ENCODE measurements at regions not wholly inside any gene's neighbourhood (a gene's known extent, or its start where the extent isn't known, plus 50 kb on each side); places are given as distances from the start of the nearest gene placed in this dataset.

DNA sequence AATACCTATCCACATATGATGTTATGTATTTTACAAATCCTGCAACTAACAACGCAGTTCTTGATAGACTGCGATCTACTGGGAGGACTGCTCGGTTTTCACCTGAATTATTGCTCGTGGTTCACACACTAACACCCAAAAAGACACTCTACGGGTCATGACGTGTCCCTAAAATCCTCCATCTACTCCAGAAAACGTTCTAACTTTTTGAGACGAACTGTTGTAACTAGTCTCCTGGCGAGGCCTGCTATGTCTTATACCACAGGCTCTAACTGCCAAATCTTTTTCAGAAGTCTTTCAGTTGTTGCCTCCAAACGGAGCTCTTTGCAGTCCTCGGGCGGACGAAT lies 108.2 kb downstream of the KCNRG start:
- Mint-ChIP-seq H3K4me1 (ENCODE audit: low read depth) (peaks cover 36% of the 10 kb centered on the region), H3K4me3 (peak overlapping the region; percentile 90), H3K27ac (peak overlapping the region; percentile 91), H3K9me3 (ENCODE audit: low read depth) (no peaks in the 10 kb centered on the region), H3K36me3 (peaks cover 2% of the 10 kb centered on the region), H3K27me3 (peaks cover 8% of the 10 kb centered on the region)

DNA sequence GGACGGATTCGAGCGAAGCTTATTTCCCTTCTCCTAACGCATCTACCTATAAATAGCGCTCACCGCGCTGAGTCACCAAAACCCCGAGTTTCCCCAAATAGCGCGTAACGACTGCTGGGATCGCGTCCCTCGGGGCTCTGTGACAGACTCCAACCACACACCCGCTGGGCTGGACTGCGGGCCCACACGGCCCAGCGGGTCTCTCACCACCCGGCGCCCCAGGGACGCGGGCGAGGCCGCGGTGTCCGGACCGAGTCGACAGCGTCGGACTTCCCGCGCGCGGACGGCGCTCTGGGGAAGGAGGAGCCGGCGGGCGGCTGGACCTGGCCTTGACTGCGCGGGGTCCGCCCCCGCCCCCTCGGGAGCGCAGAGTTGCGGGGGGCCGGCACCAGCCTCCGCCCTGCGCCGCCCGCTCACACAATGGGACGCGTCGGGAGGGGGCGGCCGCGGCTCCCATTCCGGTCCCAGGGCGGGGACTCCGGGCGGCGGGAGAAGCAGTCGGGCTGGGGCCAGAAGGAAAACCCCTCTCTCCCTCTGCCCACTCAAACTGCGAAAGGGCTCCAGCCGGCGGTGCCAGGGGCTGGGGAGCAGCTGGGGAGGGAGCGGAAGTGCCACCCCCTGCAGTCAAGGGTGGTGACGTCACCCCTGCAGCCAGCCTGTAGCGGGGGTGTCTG lies 108.8 kb downstream of the KCNRG start:
- H3K9me3 Mint-ChIP-seq (ENCODE audit: low read depth): no peaks in the 10 kb centered on the region
- H3K27ac Mint-ChIP-seq: peak overlapping the region; percentile 91
- H3K4me3 Mint-ChIP-seq: peak overlapping the region; percentile 90
- peaks cover 41% of the 10 kb centered on the region for H3K4me1 Mint-ChIP-seq (ENCODE audit: low read depth)
- H3K27me3 Mint-ChIP-seq: peaks cover 9% of the 10 kb centered on the region
- peaks cover 2% of the 10 kb centered on the region for H3K36me3 Mint-ChIP-seq

DNA sequence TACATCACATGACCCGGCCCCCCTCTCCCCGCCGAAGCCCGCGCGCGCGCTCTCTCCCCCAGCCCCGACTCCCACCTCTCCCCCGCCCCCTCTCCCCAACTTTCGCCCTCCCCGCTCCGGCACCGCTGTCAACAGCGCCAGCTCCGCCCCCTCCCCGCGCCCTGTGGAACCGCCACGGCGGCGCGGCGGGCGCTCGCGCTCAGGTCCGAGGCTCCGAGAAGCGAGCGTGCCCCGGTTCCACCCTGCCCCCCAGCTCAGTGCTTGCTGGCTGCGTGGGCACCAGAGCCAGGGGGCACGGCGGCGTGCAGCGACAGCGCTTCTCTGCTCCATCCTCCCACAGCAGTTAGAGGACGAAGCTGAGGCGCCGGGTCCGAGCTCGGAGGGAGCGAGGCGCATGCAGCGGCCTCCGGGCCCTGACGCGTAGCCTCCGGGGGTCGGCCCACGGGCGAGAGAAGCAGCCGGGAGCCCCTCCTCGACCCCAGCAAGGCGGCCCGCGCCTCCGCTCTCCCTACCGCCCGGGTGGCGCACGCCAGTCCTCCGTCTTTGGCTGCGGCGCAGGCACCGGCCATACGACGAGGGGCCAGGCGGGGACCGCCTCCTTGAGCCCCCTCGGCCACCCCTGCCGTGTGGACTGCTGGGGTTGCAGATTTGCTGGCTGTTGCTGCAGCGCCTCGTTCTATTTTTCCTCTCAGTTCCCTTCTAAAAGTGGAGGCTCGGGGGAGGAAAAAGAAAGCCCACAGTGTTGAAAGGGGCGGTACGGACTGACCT lies 109.5 kb downstream of the KCNRG start:
- peak overlapping the region; percentile 78 for H3K4me3 Mint-ChIP-seq
- H3K4me1 Mint-ChIP-seq (ENCODE audit: low read depth): peaks cover 47% of the 10 kb centered on the region
- peaks cover 2% of the 10 kb centered on the region for H3K36me3 Mint-ChIP-seq
- H3K27ac Mint-ChIP-seq: peak overlapping the region; percentile 66
- peaks cover 15% of the 10 kb centered on the region for H3K27me3 Mint-ChIP-seq
- no peaks in the 10 kb centered on the region for H3K9me3 Mint-ChIP-seq (ENCODE audit: low read depth)

DNA sequence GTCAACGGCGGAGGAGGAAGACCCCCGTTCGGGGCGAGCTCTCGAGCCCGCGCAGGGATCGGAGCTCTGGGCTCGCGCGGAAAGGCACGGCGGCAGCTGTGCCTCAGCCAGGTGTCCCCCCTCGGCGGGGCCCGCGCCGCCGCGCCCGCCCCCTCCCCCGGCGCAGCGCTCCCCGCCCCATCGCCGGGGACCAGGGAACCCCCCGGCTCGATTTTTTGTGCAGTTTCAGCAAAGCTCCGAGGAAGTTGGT lies 110.0 kb downstream of the KCNRG start:
- Mint-ChIP-seq H3K4me3 (peak overlapping the region; percentile 78), H3K27ac (peak overlapping the region; percentile 50), H3K27me3 (peaks cover 15% of the 10 kb centered on the region), H3K9me3 (ENCODE audit: low read depth) (no peaks in the 10 kb centered on the region), H3K4me1 (ENCODE audit: low read depth) (peaks cover 47% of the 10 kb centered on the region), H3K36me3 (peaks cover 2% of the 10 kb centered on the region)

DNA sequence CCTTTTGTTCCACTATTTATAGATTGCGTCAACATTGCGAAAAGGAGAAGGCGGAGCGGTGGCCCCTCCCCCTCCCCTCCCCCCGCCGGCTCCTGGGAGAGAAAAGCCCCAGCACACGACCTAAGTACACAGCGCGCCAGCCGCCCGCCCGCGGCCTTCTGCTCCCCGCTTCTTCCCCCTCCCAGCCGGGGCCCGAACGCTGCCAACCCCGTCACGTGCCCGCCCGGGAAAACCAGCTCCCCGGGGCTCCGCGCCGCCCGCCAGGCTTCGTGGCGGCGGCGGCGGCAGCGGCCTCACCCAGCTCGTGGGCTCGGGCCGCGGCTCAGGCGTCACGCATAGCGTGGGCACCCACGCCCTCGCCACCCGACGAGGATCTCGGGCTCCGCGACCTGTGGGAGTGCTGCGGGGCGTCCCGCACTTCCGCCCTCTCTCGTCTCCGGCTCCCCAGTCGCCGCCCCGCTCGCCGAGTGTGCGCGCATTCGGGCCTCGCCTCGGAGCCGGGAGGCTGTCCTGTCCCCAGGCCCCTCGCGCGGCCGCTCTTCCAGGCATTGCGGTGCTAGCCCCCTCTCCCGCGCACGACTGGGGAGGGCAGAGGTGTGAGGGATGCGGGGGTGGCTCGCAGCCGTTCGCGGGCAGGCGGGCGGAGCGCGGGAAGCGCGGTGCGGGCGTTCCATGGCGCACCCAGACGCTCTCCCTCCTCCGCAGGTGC lies 110.5 kb downstream of the KCNRG start:
- Mint-ChIP-seq H3K4me3 (peak overlapping the region; percentile 87), H3K36me3 (peaks cover 2% of the 10 kb centered on the region), H3K9me3 (ENCODE audit: low read depth) (no peaks in the 10 kb centered on the region), H3K4me1 (ENCODE audit: low read depth) (peaks cover 49% of the 10 kb centered on the region), H3K27me3 (peaks cover 15% of the 10 kb centered on the region), H3K27ac (peak overlapping the region; percentile 56)

DNA sequence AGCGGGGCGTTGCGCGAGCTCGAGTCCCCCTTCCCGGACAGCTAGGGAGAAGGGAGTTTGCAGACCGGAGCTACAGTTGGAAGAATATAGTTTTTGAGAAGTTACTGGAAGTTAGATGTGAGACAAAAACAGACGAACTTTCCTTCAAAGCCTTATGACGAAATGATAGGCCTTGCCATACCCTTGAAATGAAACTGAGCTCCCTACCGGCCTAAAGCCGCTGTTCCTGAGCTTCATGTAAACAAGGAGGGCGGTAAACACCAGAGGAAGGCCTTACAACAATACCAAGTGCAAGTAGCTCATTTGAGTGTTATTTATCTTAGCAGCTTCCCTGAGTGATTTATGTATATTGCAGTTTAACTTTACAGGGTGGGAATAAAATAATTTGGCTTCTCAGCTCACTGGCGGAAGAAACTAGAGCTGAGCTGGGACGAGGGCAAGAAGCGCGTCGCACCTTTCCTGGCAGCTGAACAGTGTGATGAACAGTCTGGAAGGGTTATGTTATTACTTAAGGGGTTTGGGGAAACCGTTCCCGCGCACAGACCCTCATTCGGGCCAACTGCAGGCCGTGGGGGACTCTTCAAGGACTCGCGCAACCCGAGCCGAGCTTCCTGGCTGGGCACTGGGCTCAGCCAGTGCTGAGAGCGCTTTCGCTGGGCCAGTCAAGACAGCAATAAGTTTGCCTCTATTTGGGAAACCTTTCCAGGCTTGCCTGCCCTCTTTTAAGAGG lies 111.2 kb downstream of the KCNRG start:
- Mint-ChIP-seq H3K27ac (peak overlapping the region; percentile 56), H3K4me1 (ENCODE audit: low read depth) (peaks cover 55% of the 10 kb centered on the region), H3K27me3 (peaks cover 22% of the 10 kb centered on the region), H3K9me3 (ENCODE audit: low read depth) (no peaks in the 10 kb centered on the region), H3K36me3 (peaks cover 2% of the 10 kb centered on the region), H3K4me3 (peak overlapping the region; percentile 87)

DNA sequence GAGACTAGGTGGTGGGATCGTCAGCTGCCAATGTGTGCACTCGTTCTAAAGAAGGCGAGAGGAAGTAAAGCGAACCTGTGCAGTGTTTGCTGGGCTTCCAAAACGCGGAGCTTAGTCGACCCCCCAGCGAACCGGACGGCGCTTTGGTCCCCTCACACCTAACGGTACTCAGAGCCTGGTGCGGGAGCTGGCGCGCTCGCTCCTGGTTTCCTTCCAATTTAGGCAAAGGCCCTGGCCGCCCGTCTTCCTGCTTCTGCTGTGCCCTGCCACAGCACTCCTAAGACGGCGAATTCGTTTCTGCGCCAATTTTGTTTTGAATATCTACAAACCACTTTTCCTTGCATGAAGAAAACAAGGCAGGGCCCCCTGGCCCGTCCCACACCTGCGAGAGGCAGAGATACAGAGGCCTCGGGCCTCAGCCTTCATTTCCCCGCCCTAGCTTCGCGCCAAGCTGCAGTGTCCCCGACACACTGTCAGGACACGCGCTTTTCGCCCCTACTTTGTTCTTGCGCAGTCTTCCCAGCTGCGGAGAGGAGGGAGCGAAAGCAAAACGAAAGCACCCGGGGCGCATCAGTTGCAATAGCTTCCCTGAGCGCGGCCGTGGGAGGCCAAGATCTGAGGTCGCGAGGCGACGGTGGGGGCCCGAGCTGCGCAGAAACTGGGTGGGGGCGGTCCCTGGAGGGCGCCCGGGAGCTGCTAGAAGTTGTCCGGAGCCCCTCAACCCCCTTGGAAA lies 111.9 kb downstream of the KCNRG start:
- Mint-ChIP-seq H3K36me3 (no peaks in the 10 kb centered on the region), H3K9me3 (ENCODE audit: low read depth) (no peaks in the 10 kb centered on the region), H3K4me3 (peak overlapping the region; percentile 87), H3K4me1 (ENCODE audit: low read depth) (peaks cover 58% of the 10 kb centered on the region), H3K27ac (peak overlapping the region; percentile 61), H3K27me3 (peaks cover 26% of the 10 kb centered on the region)

DNA sequence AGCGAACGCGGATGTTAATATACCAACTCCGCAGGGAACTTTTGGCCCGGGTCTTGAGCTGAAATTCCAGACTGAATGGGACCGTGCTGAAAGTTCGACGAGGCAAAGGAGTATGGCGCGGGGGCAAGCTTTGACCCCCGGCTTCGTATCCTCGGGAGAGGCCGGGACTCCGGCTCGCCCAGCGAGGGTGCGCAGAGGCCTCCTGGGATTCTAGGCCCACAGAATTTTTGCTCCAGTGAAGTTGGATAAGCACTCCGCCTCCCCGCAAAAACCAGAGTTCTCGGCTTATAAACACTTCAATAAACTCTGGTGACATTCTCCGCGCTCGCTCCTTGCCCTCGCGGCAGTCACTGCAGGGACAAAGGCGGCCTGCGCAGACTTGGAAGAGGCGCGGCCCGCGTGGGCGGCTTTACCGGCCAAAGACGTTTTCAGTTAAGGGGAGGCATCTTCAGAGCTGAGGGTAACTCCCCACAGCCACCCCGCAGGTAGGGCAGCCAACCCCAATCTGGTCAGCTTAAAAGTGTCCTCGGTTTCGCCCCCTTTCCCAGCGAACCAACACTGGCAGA lies 112.6 kb downstream of the KCNRG start:
- Mint-ChIP-seq H3K9me3 (ENCODE audit: low read depth) (no peaks in the 10 kb centered on the region), H3K27me3 (peaks cover 31% of the 10 kb centered on the region), H3K4me1 (ENCODE audit: low read depth) (peaks cover 58% of the 10 kb centered on the region), H3K4me3 (peak overlapping the region; percentile 87), H3K27ac (no peak overlapping the region), H3K36me3 (no peaks in the 10 kb centered on the region)

DNA sequence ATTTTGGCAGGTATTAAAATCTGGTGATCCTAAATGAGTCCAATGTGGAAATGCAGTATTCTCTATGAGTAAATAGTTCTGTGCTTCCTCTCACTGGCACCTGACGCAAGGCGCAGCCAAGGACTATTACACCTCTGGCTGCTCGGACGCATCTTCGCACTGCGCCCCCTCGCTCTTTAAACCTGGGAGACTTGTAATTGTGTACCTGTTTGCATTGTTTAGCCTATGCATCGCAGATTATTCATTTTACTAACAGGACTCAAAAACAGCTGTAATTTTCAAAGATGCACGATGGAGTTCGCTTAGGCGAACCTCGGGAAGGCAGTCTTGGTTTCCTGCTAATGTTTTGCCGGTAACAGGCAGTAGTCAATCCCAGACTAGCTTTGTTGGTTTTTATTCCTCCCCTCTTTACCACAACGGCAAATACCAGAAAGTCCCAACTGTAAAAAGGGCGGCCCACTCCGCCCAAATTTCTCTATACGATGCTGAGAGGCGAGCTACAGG lies 113.2 kb downstream of the KCNRG start:
- Mint-ChIP-seq H3K27ac (no peak overlapping the region), H3K36me3 (no peaks in the 10 kb centered on the region), H3K27me3 (peaks cover 32% of the 10 kb centered on the region), H3K4me3 (peak overlapping the region; percentile 59), H3K9me3 (ENCODE audit: low read depth) (no peaks in the 10 kb centered on the region), H3K4me1 (ENCODE audit: low read depth) (peaks cover 53% of the 10 kb centered on the region)

DNA sequence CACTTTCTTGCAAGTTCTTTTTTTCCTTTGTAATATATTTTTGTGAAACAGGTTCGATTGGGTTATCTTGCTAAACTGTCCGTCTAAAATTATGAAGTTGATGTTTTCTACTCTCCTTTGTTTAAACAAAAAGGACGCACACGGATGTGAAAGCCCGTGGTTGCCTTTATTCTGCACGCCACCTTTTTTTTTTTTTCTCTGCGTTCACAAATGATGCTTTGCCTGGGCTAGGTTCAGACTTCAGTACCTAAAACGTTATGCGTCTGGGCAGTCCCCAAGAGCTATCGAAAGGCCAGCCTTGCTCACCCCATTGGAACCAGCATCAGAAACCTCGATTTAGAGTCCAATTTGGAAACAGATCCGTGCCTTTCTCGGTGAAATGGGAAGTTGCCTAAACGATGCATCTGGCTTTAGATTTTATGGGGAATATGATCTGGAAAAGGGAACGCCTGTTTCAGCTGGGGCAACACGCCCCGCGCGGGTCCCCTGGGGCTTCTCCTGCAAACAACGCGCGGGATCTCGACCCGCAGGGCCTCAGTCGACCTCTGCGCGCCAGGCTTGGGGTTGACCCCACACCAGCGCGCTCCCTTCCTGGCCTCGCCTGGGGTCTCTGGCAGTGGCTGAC lies 113.9 kb downstream of the KCNRG start:
- Mint-ChIP-seq H3K27ac (peak overlapping the region; percentile 50), H3K9me3 (ENCODE audit: low read depth) (no peaks in the 10 kb centered on the region), H3K36me3 (no peaks in the 10 kb centered on the region), H3K4me3 (peak overlapping the region; percentile 65), H3K27me3 (peaks cover 39% of the 10 kb centered on the region), H3K4me1 (ENCODE audit: low read depth) (peaks cover 50% of the 10 kb centered on the region)

DNA sequence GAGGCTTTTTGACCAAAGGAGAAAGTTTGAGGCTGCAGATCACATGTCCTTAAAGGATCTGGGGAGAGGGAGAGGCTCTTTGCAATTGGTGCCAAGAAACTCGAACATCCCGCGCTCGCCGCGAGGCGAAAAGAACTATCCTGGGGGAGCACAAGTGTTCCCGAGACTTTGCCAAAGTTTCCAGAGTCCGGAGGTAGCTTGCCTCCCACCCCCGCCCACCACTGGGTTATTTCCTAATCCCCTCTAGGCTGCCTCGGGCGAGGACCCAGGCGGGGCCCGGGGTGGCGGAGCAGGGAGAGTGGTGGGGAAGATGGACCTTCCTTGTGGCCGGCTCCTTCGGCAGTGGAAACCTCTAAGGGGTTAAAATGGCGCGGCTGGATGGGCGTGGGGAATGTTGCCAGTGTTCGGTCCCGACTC lies 114.5 kb downstream of the KCNRG start:
- Mint-ChIP-seq H3K4me1 (ENCODE audit: low read depth) (peaks cover 50% of the 10 kb centered on the region), H3K36me3 (no peaks in the 10 kb centered on the region), H3K27me3 (peaks cover 44% of the 10 kb centered on the region), H3K4me3 (peak overlapping the region; percentile 77), H3K27ac (no peak overlapping the region), H3K9me3 (ENCODE audit: low read depth) (no peaks in the 10 kb centered on the region)

DNA sequence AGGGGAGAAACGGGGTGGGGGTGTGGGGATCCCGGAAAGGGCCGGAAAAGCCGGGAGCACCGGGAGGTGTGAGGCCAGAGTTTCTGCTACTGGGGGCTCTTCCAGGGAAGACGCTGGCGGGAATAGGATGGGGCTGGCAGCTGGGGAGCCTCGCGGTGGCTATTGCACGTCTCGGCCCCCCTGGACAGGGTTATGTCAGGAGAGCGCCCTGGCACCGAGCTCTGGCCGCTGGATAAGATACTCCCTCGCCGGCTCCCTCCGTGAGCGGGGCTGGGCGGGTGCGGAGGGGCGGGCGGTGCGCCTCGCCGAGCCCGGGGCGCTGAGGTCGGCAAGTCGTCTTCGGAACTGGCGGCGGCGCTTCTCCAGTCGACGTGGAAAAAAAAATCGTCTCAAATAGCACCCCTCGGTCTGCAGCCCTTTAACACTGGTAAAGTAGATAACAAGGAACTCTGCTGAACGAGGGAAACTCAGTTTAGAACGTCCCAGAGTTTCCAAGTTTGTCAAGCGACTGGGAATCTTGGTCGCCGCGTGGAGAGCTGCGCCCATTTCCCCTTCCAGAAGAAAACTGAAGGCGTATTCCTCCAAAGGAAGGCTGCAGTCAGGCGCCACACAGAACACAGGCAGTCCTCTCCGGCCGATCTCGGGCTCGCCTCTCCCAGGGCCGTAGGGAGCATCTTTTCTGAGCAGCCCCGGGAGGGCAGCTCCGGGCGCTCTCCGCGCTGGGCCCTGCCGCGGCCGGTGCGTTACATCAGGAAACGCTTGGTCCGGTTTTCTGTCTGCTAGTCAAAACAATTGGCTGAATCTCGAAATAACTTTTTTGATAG lies 115.1 kb downstream of the KCNRG start:
- peaks cover 50% of the 10 kb centered on the region for H3K4me1 Mint-ChIP-seq (ENCODE audit: low read depth)
- H3K27ac Mint-ChIP-seq: no peak overlapping the region
- no peaks in the 10 kb centered on the region for H3K9me3 Mint-ChIP-seq (ENCODE audit: low read depth)
- no peaks in the 10 kb centered on the region for H3K36me3 Mint-ChIP-seq
- H3K4me3 Mint-ChIP-seq: peak overlapping the region; percentile 77
- peaks cover 44% of the 10 kb centered on the region for H3K27me3 Mint-ChIP-seq

Data from activated naive CD8-positive, alpha-beta T cell (primary cell).